ENCODE measurements at regions not wholly inside any gene's neighbourhood (a gene's known extent, or its start where the extent isn't known, plus 50 kb on each side); places are given as distances from the start of the nearest gene placed in this dataset.

DNA sequence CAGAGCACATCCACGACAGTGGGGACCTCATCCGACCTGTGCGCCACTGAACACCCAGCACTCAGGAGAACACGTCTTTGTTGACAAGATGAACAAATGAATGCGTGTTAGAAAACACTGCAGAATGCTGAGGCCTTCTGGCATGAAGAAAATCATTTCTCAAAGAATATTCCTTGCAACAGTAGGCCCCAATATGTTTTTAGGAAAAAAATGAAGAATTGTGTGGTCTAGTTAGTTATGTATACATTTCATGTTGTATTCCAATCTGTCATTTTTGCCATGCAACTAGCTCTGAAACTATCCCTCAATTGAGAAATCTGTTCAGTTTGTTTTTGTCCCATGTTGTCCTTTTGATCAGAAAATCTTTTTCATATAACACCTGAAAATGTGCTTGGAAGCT, 77.4 kb upstream of the MAD2L1 start (continued):
- TF ChIP-seq, protein P1, sequence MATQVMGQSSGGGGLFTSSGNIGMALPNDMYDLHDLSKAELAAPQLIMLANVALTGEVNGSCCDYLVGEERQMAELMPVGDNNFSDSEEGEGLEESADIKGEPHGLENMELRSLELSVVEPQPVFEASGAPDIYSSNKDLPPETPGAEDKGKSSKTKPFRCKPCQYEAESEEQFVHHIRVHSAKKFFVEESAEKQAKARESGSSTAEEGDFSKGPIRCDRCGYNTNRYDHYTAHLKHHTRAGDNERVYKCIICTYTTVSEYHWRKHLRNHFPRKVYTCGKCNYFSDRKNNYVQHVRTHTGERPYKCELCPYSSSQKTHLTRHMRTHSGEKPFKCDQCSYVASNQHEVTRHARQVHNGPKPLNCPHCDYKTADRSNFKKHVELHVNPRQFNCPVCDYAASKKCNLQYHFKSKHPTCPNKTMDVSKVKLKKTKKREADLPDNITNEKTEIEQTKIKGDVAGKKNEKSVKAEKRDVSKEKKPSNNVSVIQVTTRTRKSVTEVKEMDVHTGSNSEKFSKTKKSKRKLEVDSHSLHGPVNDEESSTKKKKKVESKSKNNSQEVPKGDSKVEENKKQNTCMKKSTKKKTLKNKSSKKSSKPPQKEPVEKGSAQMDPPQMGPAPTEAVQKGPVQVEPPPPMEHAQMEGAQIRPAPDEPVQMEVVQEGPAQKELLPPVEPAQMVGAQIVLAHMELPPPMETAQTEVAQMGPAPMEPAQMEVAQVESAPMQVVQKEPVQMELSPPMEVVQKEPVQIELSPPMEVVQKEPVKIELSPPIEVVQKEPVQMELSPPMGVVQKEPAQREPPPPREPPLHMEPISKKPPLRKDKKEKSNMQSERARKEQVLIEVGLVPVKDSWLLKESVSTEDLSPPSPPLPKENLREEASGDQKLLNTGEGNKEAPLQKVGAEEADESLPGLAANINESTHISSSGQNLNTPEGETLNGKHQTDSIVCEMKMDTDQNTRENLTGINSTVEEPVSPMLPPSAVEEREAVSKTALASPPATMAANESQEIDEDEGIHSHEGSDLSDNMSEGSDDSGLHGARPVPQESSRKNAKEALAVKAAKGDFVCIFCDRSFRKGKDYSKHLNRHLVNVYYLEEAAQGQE (IDR thresholded peaks at IDR 0.05; ENCODE audit: unreplicated experiment) = no peak
- TF ChIP-seq, protein P2, sequence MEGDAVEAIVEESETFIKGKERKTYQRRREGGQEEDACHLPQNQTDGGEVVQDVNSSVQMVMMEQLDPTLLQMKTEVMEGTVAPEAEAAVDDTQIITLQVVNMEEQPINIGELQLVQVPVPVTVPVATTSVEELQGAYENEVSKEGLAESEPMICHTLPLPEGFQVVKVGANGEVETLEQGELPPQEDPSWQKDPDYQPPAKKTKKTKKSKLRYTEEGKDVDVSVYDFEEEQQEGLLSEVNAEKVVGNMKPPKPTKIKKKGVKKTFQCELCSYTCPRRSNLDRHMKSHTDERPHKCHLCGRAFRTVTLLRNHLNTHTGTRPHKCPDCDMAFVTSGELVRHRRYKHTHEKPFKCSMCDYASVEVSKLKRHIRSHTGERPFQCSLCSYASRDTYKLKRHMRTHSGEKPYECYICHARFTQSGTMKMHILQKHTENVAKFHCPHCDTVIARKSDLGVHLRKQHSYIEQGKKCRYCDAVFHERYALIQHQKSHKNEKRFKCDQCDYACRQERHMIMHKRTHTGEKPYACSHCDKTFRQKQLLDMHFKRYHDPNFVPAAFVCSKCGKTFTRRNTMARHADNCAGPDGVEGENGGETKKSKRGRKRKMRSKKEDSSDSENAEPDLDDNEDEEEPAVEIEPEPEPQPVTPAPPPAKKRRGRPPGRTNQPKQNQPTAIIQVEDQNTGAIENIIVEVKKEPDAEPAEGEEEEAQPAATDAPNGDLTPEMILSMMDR (conservative IDR thresholded peaks at IDR 0.05; ENCODE audit: low read depth in 2 of 2) = no peak
- no peak for TF ChIP-seq CREB1 (CRISPR knock-in tag; IDR thresholded peaks at IDR 0.05; ENCODE audit: low read depth)
- no peak for TF ChIP-seq POLR2AphosphoS5 (IDR thresholded peaks at IDR 0.05; ENCODE audit: low read depth)
- TF ChIP-seq EZH2 (IDR thresholded peaks at IDR 0.05; ENCODE audit: low read depth, unreplicated experiment) = no peak

DNA sequence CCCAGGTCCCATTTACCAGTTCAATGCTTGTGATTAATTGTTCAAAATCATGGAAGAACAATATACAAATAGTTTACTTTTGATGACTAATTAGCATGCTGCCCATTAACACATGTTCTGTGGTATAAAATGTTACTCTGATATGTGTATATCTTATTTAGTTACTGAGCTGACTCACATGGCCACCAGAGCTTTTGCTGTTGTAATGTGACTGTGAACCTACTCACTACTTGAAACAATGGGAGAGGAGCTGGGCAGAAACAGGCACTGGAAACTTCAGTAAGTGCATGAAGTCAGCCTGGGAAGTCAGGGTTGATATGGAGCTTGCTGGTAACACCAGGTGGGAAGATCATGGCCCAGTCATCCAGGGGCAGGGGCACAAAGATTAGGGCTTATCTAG, 72.7 kb upstream of the MAD2L1 start:
- Histone ChIP-seq H3F3A (replicated peaks; ENCODE audit: low read depth) (no peaks in the 10 kb centered on the region), H3K27ac (ENCODE audit: low read depth) (no peak overlapping the region), H2AFZ (no peak overlapping the region), H3K36me3 (ENCODE audit: insufficient read depth) (no peaks in the 10 kb centered on the region), H4K20me1 (replicated peaks; ENCODE audit: insufficient read depth) (no peaks in the 10 kb centered on the region), H3K27me3 (ENCODE audit: insufficient read depth) (no peaks in the 10 kb centered on the region), H3K4me2 (no peak overlapping the region), H3K4me1 (ENCODE audit: insufficient read depth) (no peaks in the 10 kb centered on the region), H3K9me2 (ENCODE audit: insufficient read depth) (no peaks in the 10 kb centered on the region), H3K4me3 (no peak overlapping the region), H3K79me2 (replicated peaks; ENCODE audit: insufficient read depth) (no peaks in the 10 kb centered on the region)
- no peak overlapping the region for H3K27ac Mint-ChIP-seq
- H3K9me3 Mint-ChIP-seq = peaks cover 7% of the 10 kb centered on the region; the same call in 2 of the 3 replicates
- no peaks in the 10 kb centered on the region; the same call in 2 of the 3 replicates for H3K36me3 Mint-ChIP-seq (ENCODE audit: low read depth)
- H3K4me3 Mint-ChIP-seq = no peak overlapping the region
- no peak for ATAC-seq
- peaks cover 2% of the 10 kb centered on the region for H3K27me3 Mint-ChIP-seq (ENCODE audit: insufficient read depth, low read depth, poor library complexity)
- H3K4me1 Mint-ChIP-seq = no peaks in the 10 kb centered on the region
- DNase-seq (ENCODE audit: low spot score) = no peak
- TF ChIP-seq ZNF114 (CRISPR knock-in tag; IDR thresholded peaks at IDR 0.05) (no peak), EZH2 (IDR thresholded peaks at IDR 0.05; ENCODE audit: low read depth, unreplicated experiment) (no peak), STAT1 (IDR thresholded peaks at IDR 0.05; ENCODE audit: unreplicated experiment) (no peak), JUNB (IDR thresholded peaks at IDR 0.05; ENCODE audit: unreplicated experiment) (no peak), POLR2AphosphoS5 (IDR thresholded peaks at IDR 0.05; ENCODE audit: low read depth) (no peak)
- TF ChIP-seq, protein P2 (conservative IDR thresholded peaks at IDR 0.05; ENCODE audit: low read depth in 2 of 2) = no peak
- TF ChIP-seq, protein P3, sequence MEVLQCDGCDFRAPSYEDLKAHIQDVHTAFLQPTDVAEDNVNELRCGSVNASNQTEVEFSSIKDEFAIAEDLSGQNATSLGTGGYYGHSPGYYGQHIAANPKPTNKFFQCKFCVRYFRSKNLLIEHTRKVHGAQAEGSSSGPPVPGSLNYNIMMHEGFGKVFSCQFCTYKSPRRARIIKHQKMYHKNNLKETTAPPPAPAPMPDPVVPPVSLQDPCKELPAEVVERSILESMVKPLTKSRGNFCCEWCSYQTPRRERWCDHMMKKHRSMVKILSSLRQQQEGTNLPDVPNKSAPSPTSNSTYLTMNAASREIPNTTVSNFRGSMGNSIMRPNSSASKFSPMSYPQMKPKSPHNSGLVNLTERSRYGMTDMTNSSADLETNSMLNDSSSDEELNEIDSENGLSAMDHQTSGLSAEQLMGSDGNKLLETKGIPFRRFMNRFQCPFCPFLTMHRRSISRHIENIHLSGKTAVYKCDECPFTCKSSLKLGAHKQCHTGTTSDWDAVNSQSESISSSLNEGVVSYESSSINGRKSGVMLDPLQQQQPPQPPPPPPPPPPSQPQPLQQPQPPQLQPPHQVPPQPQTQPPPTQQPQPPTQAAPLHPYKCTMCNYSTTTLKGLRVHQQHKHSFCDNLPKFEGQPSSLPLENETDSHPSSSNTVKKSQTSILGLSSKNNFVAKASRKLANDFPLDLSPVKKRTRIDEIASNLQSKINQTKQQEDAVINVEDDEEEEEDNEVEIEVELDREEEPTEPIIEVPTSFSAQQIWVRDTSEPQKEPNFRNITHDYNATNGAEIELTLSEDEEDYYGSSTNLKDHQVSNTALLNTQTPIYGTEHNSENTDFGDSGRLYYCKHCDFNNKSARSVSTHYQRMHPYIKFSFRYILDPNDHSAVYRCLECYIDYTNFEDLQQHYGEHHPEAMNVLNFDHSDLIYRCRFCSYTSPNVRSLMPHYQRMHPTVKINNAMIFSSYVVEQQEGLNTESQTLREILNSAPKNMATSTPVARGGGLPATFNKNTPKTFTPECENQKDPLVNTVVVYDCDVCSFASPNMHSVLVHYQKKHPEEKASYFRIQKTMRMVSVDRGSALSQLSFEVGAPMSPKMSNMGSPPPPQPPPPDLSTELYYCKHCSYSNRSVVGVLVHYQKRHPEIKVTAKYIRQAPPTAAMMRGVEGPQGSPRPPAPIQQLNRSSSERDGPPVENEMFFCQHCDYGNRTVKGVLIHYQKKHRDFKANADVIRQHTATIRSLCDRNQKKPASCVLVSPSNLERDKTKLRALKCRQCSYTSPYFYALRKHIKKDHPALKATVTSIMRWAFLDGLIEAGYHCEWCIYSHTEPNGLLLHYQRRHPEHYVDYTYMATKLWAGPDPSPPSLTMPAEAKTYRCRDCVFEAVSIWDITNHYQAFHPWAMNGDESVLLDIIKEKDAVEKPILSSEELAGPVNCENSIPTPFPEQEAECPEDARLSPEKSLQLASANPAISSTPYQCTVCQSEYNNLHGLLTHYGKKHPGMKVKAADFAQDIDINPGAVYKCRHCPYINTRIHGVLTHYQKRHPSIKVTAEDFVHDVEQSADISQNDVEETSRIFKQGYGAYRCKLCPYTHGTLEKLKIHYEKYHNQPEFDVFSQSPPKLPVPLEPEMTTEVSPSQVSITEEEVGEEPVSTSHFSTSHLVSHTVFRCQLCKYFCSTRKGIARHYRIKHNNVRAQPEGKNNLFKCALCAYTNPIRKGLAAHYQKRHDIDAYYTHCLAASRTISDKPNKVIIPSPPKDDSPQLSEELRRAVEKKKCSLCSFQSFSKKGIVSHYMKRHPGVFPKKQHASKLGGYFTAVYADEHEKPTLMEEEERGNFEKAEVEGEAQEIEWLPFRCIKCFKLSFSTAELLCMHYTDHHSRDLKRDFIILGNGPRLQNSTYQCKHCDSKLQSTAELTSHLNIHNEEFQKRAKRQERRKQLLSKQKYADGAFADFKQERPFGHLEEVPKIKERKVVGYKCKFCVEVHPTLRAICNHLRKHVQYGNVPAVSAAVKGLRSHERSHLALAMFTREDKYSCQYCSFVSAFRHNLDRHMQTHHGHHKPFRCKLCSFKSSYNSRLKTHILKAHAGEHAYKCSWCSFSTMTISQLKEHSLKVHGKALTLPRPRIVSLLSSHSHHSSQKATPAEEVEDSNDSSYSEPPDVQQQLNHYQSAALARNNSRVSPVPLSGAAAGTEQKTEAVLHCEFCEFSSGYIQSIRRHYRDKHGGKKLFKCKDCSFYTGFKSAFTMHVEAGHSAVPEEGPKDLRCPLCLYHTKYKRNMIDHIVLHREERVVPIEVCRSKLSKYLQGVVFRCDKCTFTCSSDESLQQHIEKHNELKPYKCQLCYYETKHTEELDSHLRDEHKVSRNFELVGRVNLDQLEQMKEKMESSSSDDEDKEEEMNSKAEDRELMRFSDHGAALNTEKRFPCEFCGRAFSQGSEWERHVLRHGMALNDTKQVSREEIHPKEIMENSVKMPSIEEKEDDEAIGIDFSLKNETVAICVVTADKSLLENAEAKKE (CRISPR knock-in tag; IDR thresholded peaks at IDR 0.05) = no peak
